GM23338 (cell line): ENCODE measurements at regions not wholly inside any gene's neighbourhood (a gene's known extent, or its start where the extent isn't known, plus 50 kb on each side); places are given as distances from the start of the nearest gene placed in this dataset.

Experiments
- EZH2 ChIP-seq: fragments of 200-600 bp; sonication (generic); IDR thresholded peaks from one replicate; pipeline ENCODE4 v1.8.0; 2017; ENCODE audit warnings: antibody characterized with exemption, mild to moderate bottlenecking, low read depth; ENCODE audit not compliant: unreplicated experiment
- TF ChIP-seq, protein P1 (sequence below): IDR thresholded peaks from one replicate; pipeline ENCODE4 v1.6.1; 2018; ENCODE audit warnings: antibody characterized with exemption; ENCODE audit not compliant: unreplicated experiment
- TF ChIP-seq, protein P2 (sequence below), 2 experiments: fragments of 200-600 bp in 1 of 2; sonication (generic) in 1 of 2; conservative IDR thresholded peaks; 2 replicates each; pipeline versions ENCODE4 v1.5.1 to v1.6.1; 2016 to 2017; ENCODE audit warnings: antibody characterized with exemption in 2 of 2, low read depth in 2 of 2, mild to moderate bottlenecking in 2 of 2, moderate library complexity in 1 of 2

DNA sequence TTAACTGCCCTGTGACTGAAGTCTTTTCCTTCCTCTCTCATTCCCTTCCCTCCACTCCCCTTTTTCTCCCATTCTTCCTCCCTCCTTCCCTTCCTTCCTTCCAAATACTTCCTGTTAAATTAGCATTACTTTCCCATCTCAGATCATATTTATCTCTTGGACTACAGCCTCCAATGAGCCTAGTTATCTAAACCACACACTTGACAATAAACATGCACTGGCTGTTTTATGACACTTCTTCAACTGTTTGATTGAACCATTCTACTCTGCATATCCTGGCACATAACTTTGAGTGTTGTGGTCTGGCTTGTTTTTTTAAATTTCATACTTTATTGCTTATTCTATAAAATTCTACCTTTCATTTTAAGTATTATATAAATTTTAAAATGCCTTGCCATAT lies 1860.8 kb upstream of the LRRTM1 start:
- TF ChIP-seq, protein P1, sequence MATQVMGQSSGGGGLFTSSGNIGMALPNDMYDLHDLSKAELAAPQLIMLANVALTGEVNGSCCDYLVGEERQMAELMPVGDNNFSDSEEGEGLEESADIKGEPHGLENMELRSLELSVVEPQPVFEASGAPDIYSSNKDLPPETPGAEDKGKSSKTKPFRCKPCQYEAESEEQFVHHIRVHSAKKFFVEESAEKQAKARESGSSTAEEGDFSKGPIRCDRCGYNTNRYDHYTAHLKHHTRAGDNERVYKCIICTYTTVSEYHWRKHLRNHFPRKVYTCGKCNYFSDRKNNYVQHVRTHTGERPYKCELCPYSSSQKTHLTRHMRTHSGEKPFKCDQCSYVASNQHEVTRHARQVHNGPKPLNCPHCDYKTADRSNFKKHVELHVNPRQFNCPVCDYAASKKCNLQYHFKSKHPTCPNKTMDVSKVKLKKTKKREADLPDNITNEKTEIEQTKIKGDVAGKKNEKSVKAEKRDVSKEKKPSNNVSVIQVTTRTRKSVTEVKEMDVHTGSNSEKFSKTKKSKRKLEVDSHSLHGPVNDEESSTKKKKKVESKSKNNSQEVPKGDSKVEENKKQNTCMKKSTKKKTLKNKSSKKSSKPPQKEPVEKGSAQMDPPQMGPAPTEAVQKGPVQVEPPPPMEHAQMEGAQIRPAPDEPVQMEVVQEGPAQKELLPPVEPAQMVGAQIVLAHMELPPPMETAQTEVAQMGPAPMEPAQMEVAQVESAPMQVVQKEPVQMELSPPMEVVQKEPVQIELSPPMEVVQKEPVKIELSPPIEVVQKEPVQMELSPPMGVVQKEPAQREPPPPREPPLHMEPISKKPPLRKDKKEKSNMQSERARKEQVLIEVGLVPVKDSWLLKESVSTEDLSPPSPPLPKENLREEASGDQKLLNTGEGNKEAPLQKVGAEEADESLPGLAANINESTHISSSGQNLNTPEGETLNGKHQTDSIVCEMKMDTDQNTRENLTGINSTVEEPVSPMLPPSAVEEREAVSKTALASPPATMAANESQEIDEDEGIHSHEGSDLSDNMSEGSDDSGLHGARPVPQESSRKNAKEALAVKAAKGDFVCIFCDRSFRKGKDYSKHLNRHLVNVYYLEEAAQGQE: no peak
- TF ChIP-seq, protein P2, sequence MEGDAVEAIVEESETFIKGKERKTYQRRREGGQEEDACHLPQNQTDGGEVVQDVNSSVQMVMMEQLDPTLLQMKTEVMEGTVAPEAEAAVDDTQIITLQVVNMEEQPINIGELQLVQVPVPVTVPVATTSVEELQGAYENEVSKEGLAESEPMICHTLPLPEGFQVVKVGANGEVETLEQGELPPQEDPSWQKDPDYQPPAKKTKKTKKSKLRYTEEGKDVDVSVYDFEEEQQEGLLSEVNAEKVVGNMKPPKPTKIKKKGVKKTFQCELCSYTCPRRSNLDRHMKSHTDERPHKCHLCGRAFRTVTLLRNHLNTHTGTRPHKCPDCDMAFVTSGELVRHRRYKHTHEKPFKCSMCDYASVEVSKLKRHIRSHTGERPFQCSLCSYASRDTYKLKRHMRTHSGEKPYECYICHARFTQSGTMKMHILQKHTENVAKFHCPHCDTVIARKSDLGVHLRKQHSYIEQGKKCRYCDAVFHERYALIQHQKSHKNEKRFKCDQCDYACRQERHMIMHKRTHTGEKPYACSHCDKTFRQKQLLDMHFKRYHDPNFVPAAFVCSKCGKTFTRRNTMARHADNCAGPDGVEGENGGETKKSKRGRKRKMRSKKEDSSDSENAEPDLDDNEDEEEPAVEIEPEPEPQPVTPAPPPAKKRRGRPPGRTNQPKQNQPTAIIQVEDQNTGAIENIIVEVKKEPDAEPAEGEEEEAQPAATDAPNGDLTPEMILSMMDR (conservative IDR thresholded peaks at IDR 0.05; ENCODE audit: low read depth in 2 of 2): no peak
- no peak for TF ChIP-seq EZH2
